BLaER1 (cell line): ENCODE measurements at regions not wholly inside any gene's neighbourhood (a gene's known extent, or its start where the extent isn't known, plus 50 kb on each side); places are given as distances from the start of the nearest gene placed in this dataset.

Experiments
- H3K27ac ChIP-seq: shearing (Covaris generic); formaldehyde crosslinking; 2 replicates; pipeline ENCODE4 v1.8.1; 2022
- H3K27me3 ChIP-seq: shearing (Covaris generic); formaldehyde crosslinking; 2 replicates; pipeline ENCODE4 v1.8.1; 2022
- H3K36me3 ChIP-seq: shearing (Covaris generic); formaldehyde crosslinking; 2 replicates; pipeline ENCODE4 v1.8.1; 2022
- H3K4me1 ChIP-seq: shearing (Covaris generic); formaldehyde crosslinking; 2 replicates; pipeline ENCODE4 v1.8.1; 2022
- H3K4me2 ChIP-seq: shearing (Covaris generic); formaldehyde crosslinking; 2 replicates; pipeline ENCODE4 v1.8.1; 2022
- H3K4me3 ChIP-seq: shearing (Covaris generic); formaldehyde crosslinking; 2 replicates; pipeline ENCODE4 v1.8.1; 2022
- H3K9ac ChIP-seq: shearing (Covaris generic); formaldehyde crosslinking; 2 replicates; pipeline ENCODE4 v1.8.1; 2022
- H3K9me3 ChIP-seq: shearing (Covaris generic); formaldehyde crosslinking; 2 replicates; pipeline ENCODE4 v1.8.1; 2022
- H4K20me1 ChIP-seq: shearing (Covaris generic); formaldehyde crosslinking; 2 replicates; pipeline ENCODE4 v1.8.1; 2022
- Cebpa-rat ChIP-seq: shearing (Covaris generic); IDR thresholded peaks from 2 replicates; pipeline ENCODE4 v1.8.1; 2022

DNA sequence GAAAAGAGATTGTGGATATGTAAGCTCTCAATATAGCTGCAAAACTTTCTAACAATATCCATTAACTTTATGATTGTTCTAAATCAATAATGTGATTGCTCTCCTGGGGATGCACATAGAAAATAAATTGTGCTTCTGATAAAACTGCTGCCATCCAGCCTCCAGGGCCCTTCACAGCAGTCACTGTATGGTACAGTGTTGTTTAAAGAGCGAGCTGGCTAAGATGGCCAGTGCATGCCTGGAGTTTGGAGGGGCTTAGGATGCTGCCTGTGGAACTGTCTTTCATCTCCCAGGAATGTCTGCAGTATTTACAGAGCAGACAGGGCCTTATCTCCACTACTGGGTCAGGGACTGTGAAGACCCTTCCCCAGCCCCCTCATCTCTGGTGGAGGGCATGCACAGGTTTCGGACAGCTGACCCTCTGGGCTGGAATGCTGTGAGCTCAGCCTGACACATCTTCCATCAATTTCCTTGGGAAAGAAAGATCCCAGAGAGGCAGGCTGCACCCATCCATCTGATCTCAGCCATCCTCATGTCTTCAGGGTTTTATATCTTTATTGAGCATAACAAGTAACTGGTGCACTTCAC, 137.0 kb downstream of the PLPP3 start:
- H3K9me3 ChIP-seq, result no peaks in the 10 kb centered on the region
- no peak for TF ChIP-seq Cebpa-rat
- H3K4me1 ChIP-seq, result no peaks in the 10 kb centered on the region
- no peak overlapping the region for H3K4me3 ChIP-seq
- no peaks in the 10 kb centered on the region for H4K20me1 ChIP-seq
- H3K9ac ChIP-seq, result no peak overlapping the region
- no peaks in the 10 kb centered on the region for H3K36me3 ChIP-seq
- H3K4me2 ChIP-seq, result no peak overlapping the region
- no peaks in the 10 kb centered on the region for H3K27me3 ChIP-seq
- H3K27ac ChIP-seq, result no peak overlapping the region

GRCh38 chr1:56441601-56442000, 137.8 kb downstream of the PLPP3 start:
- no peaks in the 10 kb centered on the region for H4K20me1 ChIP-seq
- no peak overlapping the region for H3K9ac ChIP-seq
- TF ChIP-seq Cebpa-rat, result no peak
- H3K4me3 ChIP-seq, result no peak overlapping the region
- H3K27ac ChIP-seq, result no peak overlapping the region
- no peak overlapping the region for H3K4me2 ChIP-seq
- H3K9me3 ChIP-seq, result no peaks in the 10 kb centered on the region
- no peaks in the 10 kb centered on the region for H3K36me3 ChIP-seq
- no peaks in the 10 kb centered on the region for H3K27me3 ChIP-seq
- H3K4me1 ChIP-seq, result no peaks in the 10 kb centered on the region

GRCh38 chr1:56439610-56440264, 139.6 kb downstream of the PLPP3 start:
- Histone ChIP-seq H3K4me2 (no peak overlapping the region), H3K27me3 (no peaks in the 10 kb centered on the region), H4K20me1 (no peaks in the 10 kb centered on the region), H3K9me3 (no peaks in the 10 kb centered on the region), H3K4me1 (no peaks in the 10 kb centered on the region), H3K36me3 (no peaks in the 10 kb centered on the region), H3K4me3 (no peak overlapping the region), H3K27ac (no peak overlapping the region), H3K9ac (no peak overlapping the region)
- TF ChIP-seq Cebpa-rat, result no peak

GRCh38 chr1:56438901-56439551, 140.3 kb downstream of the PLPP3 start:
- no peak for TF ChIP-seq Cebpa-rat
- Histone ChIP-seq H3K27ac (no peak overlapping the region), H3K4me1 (no peaks in the 10 kb centered on the region), H4K20me1 (no peaks in the 10 kb centered on the region), H3K4me2 (no peak overlapping the region), H3K36me3 (no peaks in the 10 kb centered on the region), H3K4me3 (no peak overlapping the region), H3K27me3 (no peaks in the 10 kb centered on the region), H3K9me3 (no peaks in the 10 kb centered on the region), H3K9ac (no peak overlapping the region)

DNA sequence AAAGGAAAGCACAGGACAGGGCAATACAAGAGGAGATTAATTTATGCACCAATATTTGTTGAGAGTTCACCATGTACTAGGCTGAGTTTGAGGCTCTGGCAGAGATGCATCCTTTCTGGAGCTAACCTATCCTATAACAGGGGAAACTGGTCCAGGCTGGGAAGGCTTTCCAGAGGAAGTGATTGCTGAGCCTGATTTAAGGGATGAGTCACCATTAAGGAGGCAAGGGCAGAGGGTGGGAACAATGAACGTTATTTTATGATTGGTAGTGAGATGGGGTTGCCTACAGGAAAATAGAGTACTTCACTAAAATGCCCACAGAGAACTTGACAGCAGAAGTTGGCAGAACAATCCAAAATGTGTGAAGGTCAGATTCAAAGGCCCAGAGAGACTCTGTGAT, 141.4 kb downstream of the PLPP3 start:
- TF ChIP-seq Cebpa-rat, result no peak
- H3K4me2 ChIP-seq, result no peak overlapping the region
- H3K4me3 ChIP-seq, result no peak overlapping the region
- H3K27ac ChIP-seq, result no peak overlapping the region
- no peaks in the 10 kb centered on the region for H3K4me1 ChIP-seq
- no peaks in the 10 kb centered on the region for H3K27me3 ChIP-seq
- no peaks in the 10 kb centered on the region for H3K36me3 ChIP-seq
- H4K20me1 ChIP-seq, result no peaks in the 10 kb centered on the region
- no peaks in the 10 kb centered on the region for H3K9me3 ChIP-seq
- H3K9ac ChIP-seq, result no peak overlapping the region

- H3K36me3 ChIP-seq, result no peaks in the 10 kb centered on the region
- no peak overlapping the region for H3K4me3 ChIP-seq
- no peaks in the 10 kb centered on the region for H4K20me1 ChIP-seq
- H3K27me3 ChIP-seq, result no peaks in the 10 kb centered on the region
- H3K9ac ChIP-seq, result no peak overlapping the region
- no peaks in the 10 kb centered on the region for H3K4me1 ChIP-seq
- H3K4me2 ChIP-seq, result no peak overlapping the region
- TF ChIP-seq Cebpa-rat, result no peak
- H3K27ac ChIP-seq, result no peak overlapping the region
- no peaks in the 10 kb centered on the region for H3K9me3 ChIP-seq
Measured at GRCh38 chr1:56436912-56437417, 142.4 kb downstream of the PLPP3 start.

DNA sequence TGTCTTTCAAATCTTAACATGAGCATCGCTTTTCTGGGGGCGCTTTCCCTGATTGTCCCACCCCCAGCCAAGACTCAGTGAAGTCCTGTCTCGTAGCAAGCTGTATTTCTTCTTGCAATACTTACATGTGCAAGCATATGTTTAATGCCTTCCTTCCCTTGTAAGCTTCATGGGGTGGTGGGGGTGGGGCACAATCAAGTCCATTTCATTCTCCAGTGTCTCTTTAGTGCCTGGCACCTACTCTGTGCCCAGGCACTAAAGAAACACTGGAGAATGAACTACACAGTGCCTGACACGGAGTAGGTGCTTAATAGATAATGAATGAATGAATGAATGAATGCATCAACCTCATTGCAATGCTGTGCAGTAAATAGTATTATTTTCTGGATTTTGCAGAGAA, 143.1 kb downstream of the PLPP3 start:
- no peaks in the 10 kb centered on the region for H3K36me3 ChIP-seq
- no peak overlapping the region for H3K27ac ChIP-seq
- no peak overlapping the region for H3K4me3 ChIP-seq
- no peak overlapping the region for H3K9ac ChIP-seq
- no peak for TF ChIP-seq Cebpa-rat
- H3K4me1 ChIP-seq, result no peaks in the 10 kb centered on the region
- H3K27me3 ChIP-seq, result no peaks in the 10 kb centered on the region
- no peaks in the 10 kb centered on the region for H3K9me3 ChIP-seq
- no peaks in the 10 kb centered on the region for H4K20me1 ChIP-seq
- no peak overlapping the region for H3K4me2 ChIP-seq

DNA sequence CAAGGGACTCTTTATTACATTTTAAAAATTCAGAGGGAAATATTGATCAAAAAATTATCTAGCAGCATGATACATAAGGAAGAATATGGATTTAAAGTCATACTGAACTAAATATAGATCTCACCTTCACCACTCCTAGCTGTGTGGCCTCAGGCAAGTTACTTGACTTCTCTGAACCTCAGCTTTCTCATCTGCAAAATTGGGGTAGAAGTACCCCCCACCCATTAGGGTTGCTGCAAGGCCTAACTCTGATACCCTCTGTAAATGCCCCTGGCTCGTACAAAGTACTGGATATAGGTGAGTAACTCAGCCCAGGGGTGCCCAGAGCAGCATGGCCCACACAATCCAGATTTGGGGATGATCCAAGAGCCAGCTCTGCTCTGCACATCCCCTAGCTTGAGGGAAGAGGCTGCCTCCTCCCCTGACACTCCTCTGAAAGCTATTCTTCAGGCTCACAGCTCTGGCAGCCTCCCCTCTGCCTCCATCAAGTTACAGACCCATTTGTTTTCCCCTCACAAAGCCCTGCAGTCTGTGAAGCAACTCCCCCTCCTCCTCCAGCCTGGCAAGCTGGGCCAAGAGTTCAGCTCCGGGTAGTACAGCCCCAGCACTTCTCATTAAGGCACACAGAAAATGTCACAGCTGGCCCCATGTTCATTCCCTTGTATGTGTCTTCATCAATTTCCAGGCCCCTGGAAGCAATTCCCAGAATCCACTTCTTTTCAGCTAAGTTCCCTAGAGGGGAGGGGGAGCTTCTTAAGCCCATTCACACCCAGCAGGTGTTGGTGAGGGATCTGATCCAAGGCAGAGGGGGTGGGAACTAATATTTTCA, 143.7 kb downstream of the PLPP3 start:
- Histone ChIP-seq H3K9ac (no peak overlapping the region), H3K27me3 (no peaks in the 10 kb centered on the region), H3K4me1 (no peaks in the 10 kb centered on the region), H3K4me2 (no peak overlapping the region), H3K36me3 (no peaks in the 10 kb centered on the region), H3K4me3 (no peak overlapping the region), H4K20me1 (no peaks in the 10 kb centered on the region), H3K27ac (no peak overlapping the region), H3K9me3 (no peaks in the 10 kb centered on the region)
- no peak for TF ChIP-seq Cebpa-rat

DNA sequence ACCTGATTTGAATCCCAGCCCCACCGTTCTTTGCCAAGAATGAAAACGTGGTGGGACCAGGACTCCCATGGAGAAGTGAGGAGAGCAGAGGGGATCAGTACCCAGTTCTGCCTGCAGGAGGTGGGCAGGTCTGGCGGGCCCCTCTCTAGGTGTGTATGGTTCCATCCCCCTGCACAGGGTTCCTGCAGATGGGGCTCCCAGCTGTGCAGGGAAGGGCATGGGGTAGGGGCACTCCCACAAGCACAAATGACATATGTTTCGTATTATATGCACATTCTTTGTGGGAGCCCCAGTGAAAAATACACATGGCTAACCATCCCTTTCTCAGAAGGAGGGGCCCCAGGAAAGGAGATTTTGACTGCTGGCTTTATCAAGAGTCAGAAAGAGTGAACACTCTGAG, 144.6 kb downstream of the PLPP3 start:
- Histone ChIP-seq H3K4me2 (no peak overlapping the region), H3K4me1 (no peaks in the 10 kb centered on the region), H3K27ac (no peak overlapping the region), H3K9ac (no peak overlapping the region), H3K4me3 (no peak overlapping the region), H4K20me1 (no peaks in the 10 kb centered on the region), H3K9me3 (no peaks in the 10 kb centered on the region), H3K36me3 (no peaks in the 10 kb centered on the region), H3K27me3 (no peaks in the 10 kb centered on the region)
- no peak for TF ChIP-seq Cebpa-rat

DNA sequence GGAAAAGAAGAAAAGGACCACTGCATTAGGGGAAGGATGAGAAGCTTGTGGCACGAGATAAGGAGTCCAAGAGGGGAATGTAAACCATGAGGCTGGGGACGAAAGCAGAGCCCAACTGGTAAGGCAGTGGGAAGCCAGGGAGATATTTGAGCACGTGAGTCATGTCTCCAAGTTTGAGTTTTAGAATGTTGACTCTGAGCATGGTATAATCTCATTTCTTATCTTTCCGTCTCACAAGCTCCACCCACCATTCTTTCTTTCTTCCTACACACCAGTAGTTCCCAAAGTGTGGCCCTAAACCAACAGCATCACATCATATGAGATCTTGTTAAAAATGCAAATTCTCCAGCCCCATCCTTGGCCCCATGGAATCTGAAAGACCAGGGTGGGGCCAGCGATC, 145.3 kb downstream of the PLPP3 start:
- TF ChIP-seq Cebpa-rat, result no peak
- H3K9ac ChIP-seq, result no peak overlapping the region
- H3K36me3 ChIP-seq, result no peaks in the 10 kb centered on the region
- no peaks in the 10 kb centered on the region for H4K20me1 ChIP-seq
- H3K27ac ChIP-seq, result no peak overlapping the region
- H3K9me3 ChIP-seq, result no peaks in the 10 kb centered on the region
- no peaks in the 10 kb centered on the region for H3K4me1 ChIP-seq
- H3K4me2 ChIP-seq, result no peak overlapping the region
- no peaks in the 10 kb centered on the region for H3K27me3 ChIP-seq
- H3K4me3 ChIP-seq, result no peak overlapping the region
